Endothelial cell of umbilical vein (primary cell): ENCODE measurements at regions not wholly inside any gene's neighbourhood (a gene's known extent, or its start where the extent isn't known, plus 50 kb on each side); places are given as distances from the start of the nearest gene placed in this dataset.

Experiments used
- BruUV-seq: library from RNA; stranded (reverse); fragments of 400-500 nt; replicated peaks from 2 replicates; lab custom pipeline; 2021; lab: Mats Ljungman, UMichigan
- CTCF ChIA-PET: fragments of 300-600, 350-600 bp; sonication (Branson Sonifier 250); formaldehyde crosslinking; loops from one replicate; lab custom pipeline; 2021; ENCODE audit warnings: antibody characterized with exemption, inconsistent platforms; lab: Charles Lee
- POLR2A ChIA-PET: fragments of 300-600, 350-600 bp; sonication (Branson Sonifier 250); formaldehyde crosslinking; loops from one replicate; lab custom pipeline; 2021; ENCODE audit warnings: antibody characterized with exemption, inconsistent platforms; lab: Charles Lee
- DNase-seq: peaks from one replicate; pipeline ENCODE4 v3.0.0-alpha.2; 2011; ENCODE audit warnings: low read depth, low spot score
- FAIRE-seq: peaks from 2 replicates; lab custom pipeline; 2011; peaks lifted over from hg19 to GRCh38; lab: Jason Lieb, UNC
- H2AFZ ChIP-seq: 2 replicates; pipeline ENCODE4 v1.6.0; 2012; ENCODE audit warnings: low read depth, low read length, control low read depth, inconsistent platforms
- H3K27ac ChIP-seq: 2 replicates; pipeline ENCODE4 v1.5.1; 2011; ENCODE audit warnings: low read depth, mild to moderate bottlenecking, control low read depth, low read length, moderate library complexity; ENCODE audit not compliant: insufficient read depth
- H3K27me3 ChIP-seq, 2 experiments: 2 replicates each; pipeline versions ENCODE4 v1.6.0 to v1.6.1; 2011; ENCODE audit warnings: low read length in 2 of 2, mixed read lengths in 1 of 2; ENCODE audit not compliant: control insufficient read depth in 2 of 2, insufficient read depth in 2 of 2
- H3K36me3 ChIP-seq, 2 experiments: 2 replicates in 1 of 2; 3 replicates in 1 of 2; pipeline ENCODE4 v1.5.1; 2011; ENCODE audit warnings: low read length in 2 of 2, mild to moderate bottlenecking in 1 of 2, moderate library complexity in 1 of 2; ENCODE audit not compliant: control insufficient read depth in 2 of 2, insufficient read depth in 2 of 2; ENCODE audit errors: extremely low read depth in 1 of 2
- H3K4me1 ChIP-seq: 3 replicates; pipeline ENCODE4 v1.5.1; 2011; ENCODE audit warnings: mild to moderate bottlenecking, low read length; ENCODE audit not compliant: control insufficient read depth, insufficient read depth; ENCODE audit errors: extremely low read depth
- H3K4me2 ChIP-seq: 2 replicates; pipeline ENCODE4 v1.6.1; 2011; ENCODE audit warnings: low read length, control low read depth, mixed read lengths; ENCODE audit not compliant: insufficient read depth
- H3K4me3 ChIP-seq, 3 experiments: fragments of 200-600 bp in 1 of 3; sonication (generic), shearing (Covaris generic) in 1 of 3; replicated peaks in 1 of 3; 2 replicates each; pipeline ENCODE4 v1.5.1; 2011 to 2016; ENCODE audit warnings: control low read depth in 3 of 3, low read length in 3 of 3, mild to moderate bottlenecking in 2 of 3, inconsistent platforms in 1 of 3, low read depth in 1 of 3, moderate library complexity in 1 of 3; ENCODE audit not compliant: insufficient read depth in 1 of 3
- H3K79me2 ChIP-seq: 2 replicates; pipeline ENCODE4 v1.6.0; 2012; ENCODE audit warnings: low read length, inconsistent platforms; ENCODE audit not compliant: control insufficient read depth, insufficient read depth
- H3K9ac ChIP-seq: replicated peaks from 2 replicates; pipeline ENCODE3; 2011; ENCODE audit warnings: low read length, control low read depth; ENCODE audit not compliant: insufficient read depth; ENCODE audit errors: extremely low read depth
- H3K9me1 ChIP-seq: replicated peaks from 3 replicates; pipeline ENCODE4 v1.6.0; 2011; ENCODE audit warnings: mild to moderate bottlenecking, low read length; ENCODE audit not compliant: control insufficient read depth, insufficient read depth; ENCODE audit errors: extremely low read depth
- H3K9me3 ChIP-seq: replicated peaks from 2 replicates; pipeline ENCODE4 v1.5.1; 2012; ENCODE audit warnings: low read length, inconsistent platforms; ENCODE audit not compliant: control insufficient read depth, insufficient read depth
- H4K20me1 ChIP-seq: replicated peaks from 2 replicates; pipeline ENCODE3; 2011; ENCODE audit warnings: mild to moderate bottlenecking, low read length; ENCODE audit not compliant: control insufficient read depth, insufficient read depth; ENCODE audit errors: extremely low read depth
- EZH2 ChIP-seq: IDR thresholded peaks from 2 replicates; pipeline ENCODE4 v1.6.1; 2012; ENCODE audit warnings: borderline replicate concordance, low read depth, mild to moderate bottlenecking, moderate library complexity, low read length, inconsistent platforms; ENCODE audit not compliant: severe bottlenecking
- FOS ChIP-seq: IDR thresholded peaks from 2 replicates; pipeline ENCODE4 v1.6.1; 2011; ENCODE audit warnings: mild to moderate bottlenecking, low read length, moderate library complexity, borderline replicate concordance; ENCODE audit not compliant: insufficient read depth
- GATA2 ChIP-seq: IDR thresholded peaks from 2 replicates; pipeline ENCODE4 v1.7.0; 2011; ENCODE audit warnings: low read depth, mild to moderate bottlenecking, moderate library complexity, mixed read lengths, low read length; ENCODE audit not compliant: insufficient read length, insufficient read depth
- JUN ChIP-seq: IDR thresholded peaks from 2 replicates; pipeline ENCODE4 v1.6.1; 2011; ENCODE audit warnings: borderline replicate concordance, low read depth; ENCODE audit not compliant: insufficient read length, insufficient read depth
- MYC ChIP-seq: IDR thresholded peaks from one replicate; pipeline ENCODE4 v1.6.1; 2011; ENCODE audit warnings: mild to moderate bottlenecking, low read depth, low read length
- POLR2A ChIP-seq: IDR thresholded peaks from 2 replicates; pipeline ENCODE4 v1.6.1; 2012; ENCODE audit warnings: low read depth, mild to moderate bottlenecking, control low read depth, low read length
- POLR2AphosphoS5 ChIP-seq: IDR thresholded peaks from 2 replicates; pipeline ENCODE4 v1.6.1; 2012; ENCODE audit warnings: low read depth, mild to moderate bottlenecking, control low read depth, low read length, moderate library complexity; ENCODE audit not compliant: insufficient read depth
- dilution Hi-C: fragments of 300-500 bp; cut with MboI; formaldehyde crosslinking; loops from one replicate; pipeline ENCODE4 v1.15.0; 2019; ENCODE audit warnings: low sequenced_read_pairs; ENCODE audit not compliant: extremely low pct_ligation_motif_present
- intact Hi-C: fragments of 100-400 bp; cut with micrococcal nuclease; formaldehyde crosslinking; loops from one replicate; pipeline ENCODE4 v1.10.0; 2022
- TF ChIP-seq, protein P1 (sequence below), 2 donors: IDR thresholded peaks; 1 replicate in 1 of 2; 2 replicates in 1 of 2; pipeline ENCODE4 v1.5.1; 2011; ENCODE audit warnings: low read length in 2 of 2, mild to moderate bottlenecking in 2 of 2, moderate library complexity in 2 of 2, control low read depth in 1 of 2, inconsistent platforms in 1 of 2, low read depth in 1 of 2; ENCODE audit not compliant: insufficient read depth in 1 of 2; ENCODE audit errors: extremely low read depth in 1 of 2
- TF ChIP-seq, protein P2 (sequence below): IDR thresholded peaks from 2 replicates; pipeline ENCODE4 v1.6.1; 2011; ENCODE audit not compliant: insufficient read depth, insufficient read length

DNA sequence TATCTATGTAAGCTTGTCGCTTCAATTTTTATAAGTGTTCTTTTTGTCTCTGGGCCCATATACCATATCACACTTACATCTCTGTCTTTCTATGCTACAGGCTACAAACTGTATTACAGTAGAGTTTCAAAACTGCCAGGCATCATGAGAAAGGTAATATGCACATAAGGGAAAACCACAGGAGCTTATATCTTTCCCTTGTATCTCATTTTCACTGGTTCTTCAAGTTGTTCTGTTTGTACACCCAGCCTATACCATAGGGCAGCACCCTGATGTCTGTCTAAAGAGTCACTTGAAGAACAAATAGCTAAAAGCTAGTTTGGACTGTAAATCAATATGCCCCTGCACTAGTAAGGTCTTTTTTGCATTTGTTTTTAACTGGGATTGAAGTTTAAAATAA is 366.7 kb downstream of the FIGN start:
- FAIRE-seq (no peak), DNase-seq (no peak)
- Histone ChIP-seq H3K9me3 (no peaks in the 10 kb centered on the region), H3K4me1 (no peaks in the 10 kb centered on the region), H3K27ac (no peak overlapping the region), H3K9me1 (no peaks in the 10 kb centered on the region), H4K20me1 (no peaks in the 10 kb centered on the region), H3K79me2 (no peaks in the 10 kb centered on the region), H3K36me3 (no peaks in the 10 kb centered on the region), H3K9ac (no peak overlapping the region), H3K4me3 (no peak overlapping the region), H3K4me2 (no peak overlapping the region), H2AFZ (no peak overlapping the region), H3K27me3 (no peaks in the 10 kb centered on the region)
- POLR2A ChIA-PET = no interaction called here
- no TSS peak for BruUV-seq
- intact Hi-C loops (no loop called here), dilution Hi-C loops (no loop called here)
- CTCF ChIA-PET = interaction anchor here (0.6 to 3.1 kb wide), 8 partner anchors 17 to 512 kb away, joined by 3 to 8 read pairs (median 4); no protein-coding TSS in a partner anchor
- TF ChIP-seq EZH2 (no peak), GATA2 (no peak), POLR2A (no peak), FOS (no peak), MYC (no peak), POLR2AphosphoS5 (no peak)

DNA sequence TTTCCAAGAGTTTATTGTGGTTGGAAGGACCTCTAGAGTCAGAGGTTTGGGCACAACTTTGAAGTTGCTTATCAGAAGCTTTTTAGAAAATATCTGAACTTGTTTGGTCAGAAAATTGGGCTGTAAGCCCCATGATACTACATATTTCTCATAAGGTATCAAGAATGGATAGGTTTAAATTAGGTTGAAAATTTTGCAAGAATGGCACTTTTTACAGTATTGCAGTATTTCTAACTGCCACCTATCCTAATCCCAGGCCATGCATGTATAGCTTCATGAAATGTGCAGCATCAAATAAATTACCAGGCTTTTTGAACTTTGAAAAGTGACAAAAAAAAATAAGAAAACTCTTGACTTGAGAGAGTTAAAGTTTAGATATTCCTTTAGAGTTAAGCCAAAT is 367.2 kb downstream of the FIGN start:
- FAIRE-seq (no peak), DNase-seq (no peak)
- BruUV-seq = no TSS peak
- Histone ChIP-seq H4K20me1 (no peaks in the 10 kb centered on the region), H3K27me3 (no peaks in the 10 kb centered on the region), H3K9me3 (no peaks in the 10 kb centered on the region), H3K9me1 (no peaks in the 10 kb centered on the region), H3K79me2 (no peaks in the 10 kb centered on the region), H2AFZ (no peak overlapping the region), H3K27ac (no peak overlapping the region), H3K36me3 (no peaks in the 10 kb centered on the region), H3K4me3 (no peak overlapping the region), H3K9ac (no peak overlapping the region), H3K4me2 (no peak overlapping the region), H3K4me1 (no peaks in the 10 kb centered on the region)
- intact Hi-C loops (no loop called here), dilution Hi-C loops (no loop called here)
- ChIA-PET CTCF (interaction anchor here (0.6 to 3.1 kb wide), 6 partner anchors 18 to 513 kb away, joined by 3 to 8 read pairs (median 4); no protein-coding TSS in a partner anchor), POLR2A (no interaction called here)
- no peak for TF ChIP-seq FOS
- TF ChIP-seq JUN = no peak
- no peak for TF ChIP-seq GATA2
- no peak for TF ChIP-seq MYC
- TF ChIP-seq POLR2AphosphoS5 = no peak
- TF ChIP-seq EZH2 = no peak
- TF ChIP-seq, protein P1, sequence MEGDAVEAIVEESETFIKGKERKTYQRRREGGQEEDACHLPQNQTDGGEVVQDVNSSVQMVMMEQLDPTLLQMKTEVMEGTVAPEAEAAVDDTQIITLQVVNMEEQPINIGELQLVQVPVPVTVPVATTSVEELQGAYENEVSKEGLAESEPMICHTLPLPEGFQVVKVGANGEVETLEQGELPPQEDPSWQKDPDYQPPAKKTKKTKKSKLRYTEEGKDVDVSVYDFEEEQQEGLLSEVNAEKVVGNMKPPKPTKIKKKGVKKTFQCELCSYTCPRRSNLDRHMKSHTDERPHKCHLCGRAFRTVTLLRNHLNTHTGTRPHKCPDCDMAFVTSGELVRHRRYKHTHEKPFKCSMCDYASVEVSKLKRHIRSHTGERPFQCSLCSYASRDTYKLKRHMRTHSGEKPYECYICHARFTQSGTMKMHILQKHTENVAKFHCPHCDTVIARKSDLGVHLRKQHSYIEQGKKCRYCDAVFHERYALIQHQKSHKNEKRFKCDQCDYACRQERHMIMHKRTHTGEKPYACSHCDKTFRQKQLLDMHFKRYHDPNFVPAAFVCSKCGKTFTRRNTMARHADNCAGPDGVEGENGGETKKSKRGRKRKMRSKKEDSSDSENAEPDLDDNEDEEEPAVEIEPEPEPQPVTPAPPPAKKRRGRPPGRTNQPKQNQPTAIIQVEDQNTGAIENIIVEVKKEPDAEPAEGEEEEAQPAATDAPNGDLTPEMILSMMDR (IDR thresholded peaks at IDR 0.05; ENCODE audit: extremely low read depth in 1 of 2, insufficient read depth in 1 of 2, low read depth in 1 of 2, low read length in 2 of 2) = no peak
- TF ChIP-seq POLR2A = no peak
- TF ChIP-seq, protein P2, sequence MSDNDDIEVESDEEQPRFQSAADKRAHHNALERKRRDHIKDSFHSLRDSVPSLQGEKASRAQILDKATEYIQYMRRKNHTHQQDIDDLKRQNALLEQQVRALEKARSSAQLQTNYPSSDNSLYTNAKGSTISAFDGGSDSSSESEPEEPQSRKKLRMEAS = no peak
